ENCODE measurements at regions not wholly inside any gene's neighbourhood (a gene's known extent, or its start where the extent isn't known, plus 50 kb on each side); places are given as distances from the start of the nearest gene placed in this dataset.

DNA sequence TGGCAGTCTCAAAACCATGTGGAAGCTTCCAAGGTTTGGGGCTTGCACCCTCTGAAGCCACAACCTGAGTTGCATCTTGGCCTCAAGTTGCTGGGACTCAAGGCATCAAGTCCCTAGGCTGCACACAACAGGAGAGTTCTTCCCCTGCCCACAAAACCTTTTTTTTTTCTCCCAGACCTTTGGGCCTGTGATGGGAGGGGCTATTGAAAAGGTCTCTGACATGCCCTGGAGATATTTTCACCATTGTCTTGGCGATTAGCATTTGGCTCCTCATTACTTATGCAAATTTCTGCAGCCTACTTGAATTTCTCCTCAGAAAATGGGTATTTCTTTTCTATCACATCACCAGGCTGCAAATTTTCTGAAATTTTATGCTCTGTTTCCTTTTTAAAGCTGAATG is 349.5 kb upstream of the EDA2R start:
- TF ChIP-seq RCOR1 (IDR thresholded peaks at IDR 0.05; ENCODE audit: low read length) (no peak), TAF1 (IDR thresholded peaks at IDR 0.05; ENCODE audit: borderline replicate concordance, low read depth, low read length) (no peak), MEF2A (IDR thresholded peaks at IDR 0.05; ENCODE audit: borderline replicate concordance, low read depth) (no peak), USF2 (IDR thresholded peaks at IDR 0.05; ENCODE audit: borderline replicate concordance, low read depth, low read length) (no peak), REST (IDR thresholded peaks at IDR 0.05; ENCODE audit: low read depth, low read length) (no peak), POLR2AphosphoS5 (IDR thresholded peaks at IDR 0.05; ENCODE audit: low read depth, low read length) (no peak), GATA2 (CRISPR knock-in tag; IDR thresholded peaks at IDR 0.05) (no peak), IRF3 (IDR thresholded peaks at IDR 0.05; ENCODE audit: low read depth, low read length) (no peak), SIN3A (IDR thresholded peaks at IDR 0.05; ENCODE audit: borderline replicate concordance, low read depth, low read length) (no peak), FOXM1 (IDR thresholded peaks at IDR 0.05; ENCODE audit: low read depth) (no peak), JUND (IDR thresholded peaks at IDR 0.05) (no peak)
- TF ChIP-seq, protein P1, sequence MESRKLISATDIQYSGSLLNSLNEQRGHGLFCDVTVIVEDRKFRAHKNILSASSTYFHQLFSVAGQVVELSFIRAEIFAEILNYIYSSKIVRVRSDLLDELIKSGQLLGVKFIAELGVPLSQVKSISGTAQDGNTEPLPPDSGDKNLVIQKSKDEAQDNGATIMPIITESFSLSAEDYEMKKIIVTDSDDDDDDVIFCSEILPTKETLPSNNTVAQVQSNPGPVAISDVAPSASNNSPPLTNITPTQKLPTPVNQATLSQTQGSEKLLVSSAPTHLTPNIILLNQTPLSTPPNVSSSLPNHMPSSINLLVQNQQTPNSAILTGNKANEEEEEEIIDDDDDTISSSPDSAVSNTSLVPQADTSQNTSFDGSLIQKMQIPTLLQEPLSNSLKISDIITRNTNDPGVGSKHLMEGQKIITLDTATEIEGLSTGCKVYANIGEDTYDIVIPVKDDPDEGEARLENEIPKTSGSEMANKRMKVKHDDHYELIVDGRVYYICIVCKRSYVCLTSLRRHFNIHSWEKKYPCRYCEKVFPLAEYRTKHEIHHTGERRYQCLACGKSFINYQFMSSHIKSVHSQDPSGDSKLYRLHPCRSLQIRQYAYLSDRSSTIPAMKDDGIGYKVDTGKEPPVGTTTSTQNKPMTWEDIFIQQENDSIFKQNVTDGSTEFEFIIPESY (IDR thresholded peaks at IDR 0.05; ENCODE audit: borderline replicate concordance, low read depth): no peak
- WGBS (ENCODE audit: low lambda C conversion rate): 0% methylated on average over 1 of the region's 1 CpG
- Histone ChIP-seq H3K9me3 (no peaks in the 10 kb centered on the region), H3K79me2 (ENCODE audit: insufficient read depth) (no peaks in the 10 kb centered on the region), H3K27me3 (ENCODE audit: insufficient read depth) (no peaks in the 10 kb centered on the region), H4K20me1 (ENCODE audit: insufficient read depth) (no peaks in the 10 kb centered on the region), H2AFZ (ENCODE audit: low read depth) (no peak overlapping the region), H3K4me2 (no peak overlapping the region), H3K27ac (ENCODE audit: low read depth in 2 of 2, low read length in 1 of 2) (no peak overlapping the region), H3K9me2 (no peaks in the 10 kb centered on the region), H3K9ac (no peak overlapping the region), H3K36me3 (replicated peaks in 1 of 2; ENCODE audit: control insufficient read depth in 1 of 2, insufficient read depth in 2 of 2, low read length in 1 of 2) (no peaks in the 10 kb centered on the region), H3K4me1 (ENCODE audit: control insufficient read depth in 1 of 2, insufficient read depth in 2 of 2, low read depth in 1 of 2, low read length in 1 of 2) (no peaks in the 10 kb centered on the region), H3K4me3 (ENCODE audit: low read depth in 2 of 2, low read length in 1 of 2) (no peak overlapping the region), H3F3A (replicated peaks; ENCODE audit: insufficient read depth) (no peaks in the 10 kb centered on the region)
- CTCF ChIA-PET: no interaction called here
- DNase-seq: no peak
- POLR2A ChIA-PET: no interaction called here

All from SK-N-SH (cell line).